H9 (cell line): ENCODE measurements at regions not wholly inside any gene's neighbourhood (a gene's known extent, or its start where the extent isn't known, plus 50 kb on each side); places are given as distances from the start of the nearest gene placed in this dataset.

ENCODE experiments used
- DNase-seq: peaks from one replicate; pipeline ENCODE4 v3.0.0-alpha.2; 2017
- H2AFZ ChIP-seq: one replicate; pipeline ENCODE4 v1.6.1; 2013; ENCODE audit warnings: mild to moderate bottlenecking, low read length, control low read depth, moderate library complexity
- H2AK5ac ChIP-seq: 2 replicates; pipeline ENCODE4 v1.6.1; 2013; ENCODE audit warnings: low read length, control low read depth, mixed read lengths; ENCODE audit not compliant: insufficient read length
- H2BK120ac ChIP-seq: one replicate; pipeline ENCODE4 v1.6.1; 2013; ENCODE audit warnings: low read depth, mild to moderate bottlenecking, low read length, control low read depth, inconsistent platforms; ENCODE audit not compliant: poor library complexity, severe bottlenecking
- H2BK12ac ChIP-seq: 2 replicates; pipeline ENCODE4 v1.6.1; 2013; ENCODE audit warnings: low read length, control low read depth, mixed read lengths, low read depth; ENCODE audit not compliant: insufficient read length
- H2BK15ac ChIP-seq: 2 replicates; pipeline ENCODE4 v1.6.1; 2013; ENCODE audit warnings: low read depth, low read length, control low read depth
- H2BK20ac ChIP-seq: one replicate; pipeline ENCODE4 v1.6.1; 2013; ENCODE audit warnings: low read depth, mild to moderate bottlenecking, low read length, control low read depth, inconsistent platforms; ENCODE audit not compliant: poor library complexity, severe bottlenecking
- H2BK5ac ChIP-seq: 2 replicates; pipeline ENCODE4 v1.6.1; 2013; ENCODE audit warnings: low read length, control low read depth, mixed read lengths; ENCODE audit not compliant: insufficient read length
- H3K14ac ChIP-seq: 2 replicates; pipeline ENCODE4 v1.6.1; 2013; ENCODE audit warnings: low read length, control low read depth; ENCODE audit not compliant: insufficient read depth
- H3K18ac ChIP-seq: 2 replicates; pipeline ENCODE4 v1.6.1; 2013; ENCODE audit warnings: low read depth, mild to moderate bottlenecking, mixed read lengths, low read length, control low read depth; ENCODE audit not compliant: insufficient read length
- H3K23ac ChIP-seq: 2 replicates; pipeline ENCODE4 v1.6.1; 2013; ENCODE audit warnings: low read length, control low read depth, mixed read lengths, low read depth; ENCODE audit not compliant: insufficient read length
- H3K23me2 ChIP-seq: 2 replicates; pipeline ENCODE4 v1.6.1; 2013; ENCODE audit warnings: low read depth, mild to moderate bottlenecking, mixed read lengths, low read length, control low read depth; ENCODE audit not compliant: insufficient read length, poor library complexity, severe bottlenecking
- H3K27ac ChIP-seq: 2 replicates; pipeline ENCODE4 v1.5.1; 2013; ENCODE audit warnings: low read length, control low read depth, mixed read lengths, low read depth; ENCODE audit not compliant: insufficient read length
- H3K27me3 ChIP-seq: 2 replicates; pipeline ENCODE4 v1.6.1; 2013; ENCODE audit warnings: low read length, control low read depth, inconsistent platforms; ENCODE audit not compliant: insufficient read depth
- H3K4ac ChIP-seq: 2 replicates; pipeline ENCODE4 v1.6.1; 2013; ENCODE audit warnings: low read depth, mild to moderate bottlenecking, control low read depth, inconsistent platforms, low read length, moderate library complexity
- H3K4me1 ChIP-seq: 2 replicates; pipeline ENCODE4 v1.6.1; 2013; ENCODE audit warnings: low read length, control low read depth, inconsistent platforms; ENCODE audit not compliant: insufficient read depth
- H3K4me2 ChIP-seq: 2 replicates; pipeline ENCODE4 v1.6.1; 2013; ENCODE audit warnings: low read length, control low read depth, mixed read lengths; ENCODE audit not compliant: insufficient read length, insufficient read depth
- H3K56ac ChIP-seq: 2 replicates; pipeline ENCODE4 v1.6.1; 2013; ENCODE audit warnings: low read depth, mild to moderate bottlenecking, mixed read lengths, low read length, control low read depth; ENCODE audit not compliant: insufficient read length
- H3K79me1 ChIP-seq: 2 replicates; pipeline ENCODE4 v1.6.1; 2013; ENCODE audit warnings: low read depth, mild to moderate bottlenecking, moderate library complexity, low read length, control low read depth, inconsistent platforms; ENCODE audit not compliant: insufficient read depth, poor library complexity, severe bottlenecking
- H3K79me2 ChIP-seq: 2 replicates; pipeline ENCODE4 v1.6.1; 2013; ENCODE audit warnings: low read length, control low read depth, inconsistent platforms; ENCODE audit not compliant: insufficient read depth
- H3K9ac ChIP-seq: 2 replicates; pipeline ENCODE4 v1.6.1; 2013; ENCODE audit warnings: low read length, control low read depth, mixed read lengths; ENCODE audit not compliant: insufficient read length; ENCODE audit errors: extremely low read depth
- H3K9me3 ChIP-seq: one replicate; pipeline ENCODE4 v1.6.1; 2013; ENCODE audit warnings: low read depth, low read length, inconsistent platforms; ENCODE audit not compliant: control insufficient read depth
- H3T11ph ChIP-seq: one replicate; pipeline ENCODE4 v1.6.1; 2013; ENCODE audit warnings: mild to moderate bottlenecking, low read length, control low read depth, inconsistent platforms
- H4K20me1 ChIP-seq: one replicate; pipeline ENCODE4 v1.6.1; 2013; ENCODE audit not compliant: control insufficient read depth, insufficient read length, insufficient read depth
- H4K5ac ChIP-seq: 2 replicates; pipeline ENCODE4 v1.6.1; 2013; ENCODE audit warnings: low read depth, mild to moderate bottlenecking, mixed read lengths, low read length, control low read depth; ENCODE audit not compliant: insufficient read length
- H4K8ac ChIP-seq: replicated peaks from 2 replicates; pipeline ENCODE4 v1.6.1; 2013; ENCODE audit warnings: low read length, control low read depth, mixed read lengths, low read depth; ENCODE audit not compliant: insufficient read length
- H4K91ac ChIP-seq: 2 replicates; pipeline ENCODE4 v1.6.1; 2013; ENCODE audit warnings: low read depth, mild to moderate bottlenecking, moderate library complexity, mixed read lengths, low read length, control low read depth; ENCODE audit not compliant: insufficient read length
- H3K27ac Mint-ChIP-seq, 3 experiments: 2 replicates in 2 of 3; 3 replicates in 1 of 3; pipeline ENCODE4 v1.8.0; 2020 to 2021; ENCODE audit warnings: mixed read lengths in 3 of 3, mild to moderate bottlenecking in 1 of 3, moderate library complexity in 1 of 3
- H3K27me3 Mint-ChIP-seq: 2 replicates; pipeline ENCODE4 v1.8.0; 2021; ENCODE audit warnings: low read depth, mild to moderate bottlenecking, moderate library complexity, mixed read lengths
- H3K36me3 Mint-ChIP-seq, 3 experiments: 2 replicates in 2 of 3; 3 replicates in 1 of 3; pipeline ENCODE4 v1.8.0; 2020 to 2021; ENCODE audit warnings: low read depth in 3 of 3, mixed read lengths in 3 of 3; ENCODE audit not compliant: insufficient read depth in 1 of 3
- H3K4me1 Mint-ChIP-seq, 2 experiments: 2 replicates each; pipeline ENCODE4 v1.8.0; 2020; ENCODE audit warnings: mixed read lengths in 2 of 2
- H3K4me3 Mint-ChIP-seq, 2 experiments: 2 replicates in 1 of 2; 3 replicates in 1 of 2; pipeline ENCODE4 v1.8.0; 2020 to 2021; ENCODE audit warnings: mild to moderate bottlenecking in 2 of 2, mixed read lengths in 2 of 2, moderate library complexity in 1 of 2
- H3K9me3 Mint-ChIP-seq, 2 experiments: 2 replicates in 1 of 2; 3 replicates in 1 of 2; pipeline ENCODE4 v1.8.0; 2020; ENCODE audit warnings: mild to moderate bottlenecking in 2 of 2, mixed read lengths in 2 of 2, moderate library complexity in 1 of 2
- WGBS: extraction: QIAGEN DNeasy Blood & Tissue Kit; methylation state at CpG from one replicate; pipeline ENCODE4 v1.1.7; 2013; ENCODE audit warnings: missing lambda C conversion rate, low lambda C conversion rate, mixed read lengths; ENCODE audit not compliant: insufficient read length; ENCODE audit errors: extremely low coverage; 5-methylcytosine and 5-hydroxymethylcytosine counted together
- TF ChIP-seq, protein P1 (sequence below): fragments of 200-600 bp; sonication (generic); conservative IDR thresholded peaks from 3 replicates; pipeline ENCODE4 v1.8.0; 2021; ENCODE audit warnings: antibody characterized with exemption, mild to moderate bottlenecking

DNA sequence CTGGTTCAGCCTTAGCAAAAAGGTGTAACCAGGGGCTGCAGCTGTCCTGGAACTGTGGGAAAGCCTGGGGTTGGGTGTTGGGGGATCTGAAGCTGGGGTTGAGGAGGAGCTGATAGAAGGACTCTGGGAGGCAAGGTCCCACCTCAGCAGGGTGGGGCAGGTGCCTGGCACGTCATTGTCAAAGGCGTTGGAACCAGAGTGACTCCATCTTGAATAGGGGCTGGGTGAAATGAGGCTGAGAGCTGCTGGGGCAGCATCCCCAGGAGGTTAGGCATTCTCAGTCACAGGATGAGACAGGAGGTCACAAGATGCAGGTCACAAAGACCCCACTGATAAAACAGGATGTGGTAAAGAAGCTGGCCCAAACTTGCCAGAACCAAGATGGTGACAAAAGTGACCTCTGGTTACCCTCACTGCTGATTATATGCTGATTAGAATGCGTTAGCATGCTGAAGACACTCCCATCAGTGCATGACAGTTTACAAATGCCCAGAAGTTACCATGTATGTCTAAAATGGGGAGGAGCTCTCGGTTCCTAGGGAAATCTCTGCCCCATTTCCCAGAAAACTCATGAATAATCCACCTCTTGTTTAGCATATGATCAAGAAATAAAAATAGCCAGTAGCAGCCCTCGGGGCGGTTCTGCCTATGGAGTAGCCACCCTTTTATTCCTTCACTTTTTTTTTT lies 85.4 kb downstream of the IER5 start:
- Histone ChIP-seq H3K23ac (no peak overlapping the region), H3K4ac (no peak overlapping the region), H4K8ac (no peak overlapping the region), H2BK12ac (no peak overlapping the region), H3K18ac (no peak overlapping the region), H3K56ac (no peak overlapping the region), H3K9me3 (no peaks in the 10 kb centered on the region), H3K4me2 (no peak overlapping the region), H3K4me1 (no peaks in the 10 kb centered on the region; the same call in 1 of the 2 replicates), H2BK20ac (no peak overlapping the region), H3T11ph (no peak overlapping the region), H2AFZ (no peak overlapping the region), H2BK5ac (no peak overlapping the region), H4K91ac (no peak overlapping the region), H3K79me1 (no peaks in the 10 kb centered on the region), H3K23me2 (no peaks in the 10 kb centered on the region), H3K27ac (no peak overlapping the region), H2BK15ac (no peak overlapping the region), H3K9ac (no peak overlapping the region), H3K79me2 (no peaks in the 10 kb centered on the region), H4K20me1 (no peaks in the 10 kb centered on the region), H4K5ac (no peak overlapping the region), H2BK120ac (no peak overlapping the region), H3K14ac (no peak overlapping the region), H3K27me3 (no peaks in the 10 kb centered on the region), H2AK5ac (no peak overlapping the region)
- H3K36me3 Mint-ChIP-seq = peaks cover 0 to 21% (median 9%) of the 10 kb centered on the region in 3 experiments; a peak in 4 of 7 replicates
- no peak overlapping the region for H3K4me3 Mint-ChIP-seq
- no peak overlapping the region for H3K27ac Mint-ChIP-seq
- no CpG with 5 or more reads among the region's 6 CpGs for WGBS
- TF ChIP-seq, protein P1, sequence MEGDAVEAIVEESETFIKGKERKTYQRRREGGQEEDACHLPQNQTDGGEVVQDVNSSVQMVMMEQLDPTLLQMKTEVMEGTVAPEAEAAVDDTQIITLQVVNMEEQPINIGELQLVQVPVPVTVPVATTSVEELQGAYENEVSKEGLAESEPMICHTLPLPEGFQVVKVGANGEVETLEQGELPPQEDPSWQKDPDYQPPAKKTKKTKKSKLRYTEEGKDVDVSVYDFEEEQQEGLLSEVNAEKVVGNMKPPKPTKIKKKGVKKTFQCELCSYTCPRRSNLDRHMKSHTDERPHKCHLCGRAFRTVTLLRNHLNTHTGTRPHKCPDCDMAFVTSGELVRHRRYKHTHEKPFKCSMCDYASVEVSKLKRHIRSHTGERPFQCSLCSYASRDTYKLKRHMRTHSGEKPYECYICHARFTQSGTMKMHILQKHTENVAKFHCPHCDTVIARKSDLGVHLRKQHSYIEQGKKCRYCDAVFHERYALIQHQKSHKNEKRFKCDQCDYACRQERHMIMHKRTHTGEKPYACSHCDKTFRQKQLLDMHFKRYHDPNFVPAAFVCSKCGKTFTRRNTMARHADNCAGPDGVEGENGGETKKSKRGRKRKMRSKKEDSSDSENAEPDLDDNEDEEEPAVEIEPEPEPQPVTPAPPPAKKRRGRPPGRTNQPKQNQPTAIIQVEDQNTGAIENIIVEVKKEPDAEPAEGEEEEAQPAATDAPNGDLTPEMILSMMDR = no peak
- DNase-seq = no peak
- peaks cover 7% of the 10 kb centered on the region for H3K27me3 Mint-ChIP-seq
- peaks cover 8 to 17% of the 10 kb centered on the region in 2 experiments; a peak in 4 of 5 replicates for H3K9me3 Mint-ChIP-seq
- H3K4me1 Mint-ChIP-seq = peaks cover 13 to 20% of the 10 kb centered on the region in 2 experiments
